ENCODE measurements at regions not wholly inside any gene's neighbourhood (a gene's known extent, or its start where the extent isn't known, plus 50 kb on each side); places are given as distances from the start of the nearest gene placed in this dataset.

DNA sequence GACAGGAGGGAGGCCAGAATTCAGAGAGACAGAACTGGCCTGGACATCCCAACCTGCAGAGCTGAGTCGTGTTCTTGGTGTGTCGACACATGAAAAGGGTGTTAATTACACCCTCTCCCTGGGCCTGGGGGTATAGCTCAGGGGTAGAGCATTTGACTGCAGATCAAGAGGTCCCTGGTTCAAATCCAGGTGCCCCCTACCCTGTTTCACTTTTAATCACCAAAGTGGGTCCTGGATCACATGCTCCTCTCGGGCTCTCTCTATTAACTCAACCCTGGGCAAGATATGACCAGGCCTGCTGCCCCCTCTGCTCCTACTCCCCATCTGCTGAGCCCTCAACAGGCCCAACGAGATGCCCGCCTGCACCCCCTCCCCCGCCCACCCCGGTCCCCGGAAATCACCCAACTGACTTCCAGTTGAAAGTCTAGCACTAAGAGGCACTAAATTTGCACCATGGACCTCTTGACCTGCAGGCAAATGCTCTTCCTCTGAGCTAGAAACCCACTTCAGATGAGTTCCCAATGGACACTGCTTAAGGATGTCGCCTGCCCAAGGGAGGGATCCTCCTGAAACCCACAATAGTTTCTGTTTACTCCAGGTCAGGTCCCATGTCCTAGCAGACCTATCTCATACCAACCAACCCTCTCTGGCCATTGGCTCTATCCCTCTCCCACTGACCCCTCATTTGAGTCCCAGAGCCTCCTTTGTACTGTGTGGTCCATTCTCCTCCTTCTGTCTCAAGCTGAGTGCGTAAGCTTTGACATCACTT lies 137.6 kb downstream of the ZNF467 start:
- TF ChIP-seq CTCF (IDR thresholded peaks at IDR 0.05; ENCODE audit: borderline replicate concordance, extremely low read depth, low read length, poor library complexity, severe bottlenecking) (no peak), EZH2 (IDR thresholded peaks at IDR 0.05; ENCODE audit: borderline replicate concordance, low read depth, low read length, severe bottlenecking) (no peak)

Measured in DND-41 (cell line).